Erythroblast (primary cell): ENCODE measurements at regions not wholly inside any gene's neighbourhood (a gene's known extent, or its start where the extent isn't known, plus 50 kb on each side); places are given as distances from the start of the nearest gene placed in this dataset.

Experiments used
- GATA1 ChIP-seq: IDR thresholded peaks from 2 replicates; pipeline ENCODE4 v1.6.1; 2011; ENCODE audit warnings: low read depth, mild to moderate bottlenecking, control low read depth, low read length, moderate library complexity
- POLR2A ChIP-seq: IDR thresholded peaks from 2 replicates; pipeline ENCODE4 v1.6.1; 2011; ENCODE audit warnings: mild to moderate bottlenecking, low read length

DNA sequence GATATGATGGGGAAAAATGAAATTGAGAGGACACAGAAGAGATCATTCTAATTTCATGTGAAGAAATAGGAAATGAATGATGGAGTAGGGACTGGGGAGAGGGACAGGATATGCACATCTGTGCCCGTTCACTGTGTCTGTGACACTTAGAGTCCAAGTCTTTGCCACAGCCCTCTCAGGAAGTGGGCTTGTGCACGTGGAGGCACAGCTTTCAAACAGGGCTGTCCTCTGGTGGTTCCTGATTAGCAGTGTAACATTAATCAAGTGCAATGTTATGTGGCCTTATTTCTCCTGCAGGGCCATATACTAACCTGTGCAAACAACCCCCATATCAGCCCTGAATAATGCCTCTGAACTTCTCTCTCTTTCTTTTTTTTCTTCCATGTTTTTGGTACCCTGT lies 312.2 kb upstream of the FAM98A start:
- TF ChIP-seq POLR2A (no peak), GATA1 (no peak)
